CD4-positive, alpha-beta T cell (primary cell): ENCODE measurements at regions not wholly inside any gene's neighbourhood (a gene's known extent, or its start where the extent isn't known, plus 50 kb on each side); places are given as distances from the start of the nearest gene placed in this dataset.
"Not testable (repeated sequence)": the region's sequence is repeated elsewhere in the genome, so short reads cannot be mapped to it uniquely, and the experiment has no call there.

Experiments
- ATAC-seq: fragments of 200-7000 bp; cut with Tn5 transposase; one replicate; pipeline ENCODE4 v1.10.0; 2022; ENCODE audit warnings: mild to moderate bottlenecking; ENCODE audit not compliant: poor library complexity
- CTCF ChIA-PET: fragments of 350-600 bp; sonication (Branson Sonifier 250); formaldehyde crosslinking; loops from one replicate; lab custom pipeline; 2021; ENCODE audit warnings: antibody characterized with exemption, inconsistent platforms; lab: Charles Lee
- POLR2A ChIA-PET: fragments of 350-600 bp; sonication (Branson Sonifier 250); formaldehyde crosslinking; loops from one replicate; lab custom pipeline; 2021; ENCODE audit warnings: antibody characterized with exemption, inconsistent platforms; lab: Charles Lee
- DNase-seq, 14 experiments: peaks; one replicate each; pipeline ENCODE4 v3.0.0-alpha.2; 2013 to 2020; ENCODE audit warnings: mixed read lengths in 2 of 14
- H3K27ac ChIP-seq, 2 donors: one replicate each; pipeline versions ENCODE4 v1.5.1 to v1.7.0; 2013; ENCODE audit warnings: low read length in 2 of 2, low read depth in 1 of 2, mild to moderate bottlenecking in 1 of 2
- H3K27me3 ChIP-seq, 2 experiments: 1 replicate in 1 of 2; 2 replicates in 1 of 2; pipeline versions ENCODE4 v1.6.1 to v1.7.0; 2013; ENCODE audit warnings: low read length in 2 of 2, control low read depth in 1 of 2, mild to moderate bottlenecking in 1 of 2, moderate library complexity in 1 of 2; ENCODE audit not compliant: insufficient read depth in 2 of 2, control insufficient read depth in 1 of 2
- H3K36me3 ChIP-seq: one replicate; pipeline ENCODE4 v1.6.1; 2013; ENCODE audit warnings: low read length, control low read depth; ENCODE audit not compliant: insufficient read depth
- H3K4me1 ChIP-seq: one replicate; pipeline ENCODE4 v1.6.1; 2013; ENCODE audit warnings: low read length, control low read depth; ENCODE audit not compliant: insufficient read depth
- H3K4me3 ChIP-seq: one replicate; pipeline ENCODE4 v1.5.1; 2013; ENCODE audit warnings: mild to moderate bottlenecking, low read length, moderate library complexity
- H3K9me3 ChIP-seq, 2 experiments: 1 replicate in 1 of 2; 2 replicates in 1 of 2; pipeline versions ENCODE4 v1.6.1 to v1.7.0; 2013; ENCODE audit warnings: low read length in 2 of 2, mild to moderate bottlenecking in 2 of 2, control low read depth in 1 of 2, moderate library complexity in 1 of 2; ENCODE audit not compliant: control insufficient read depth in 1 of 2, insufficient read depth in 1 of 2
- H3K27ac Mint-ChIP-seq: one replicate; pipeline ENCODE4 v1.8.0; 2020; ENCODE audit warnings: mixed read lengths
- H3K27me3 Mint-ChIP-seq: one replicate; pipeline ENCODE4 v1.8.0; 2021; ENCODE audit warnings: mixed read lengths
- H3K36me3 Mint-ChIP-seq: one replicate; pipeline ENCODE4 v1.8.0; 2021; ENCODE audit warnings: low read depth, mixed read lengths
- H3K4me1 Mint-ChIP-seq: one replicate; pipeline ENCODE4 v1.8.0; 2021; ENCODE audit warnings: low read depth, mixed read lengths
- H3K4me3 Mint-ChIP-seq: one replicate; pipeline ENCODE4 v1.8.0; 2020; ENCODE audit warnings: mild to moderate bottlenecking, mixed read lengths
- H3K9me3 Mint-ChIP-seq: one replicate; pipeline ENCODE4 v1.8.0; 2020; ENCODE audit warnings: mixed read lengths
- intact Hi-C, 2 experiments: fragments of 100-400 bp; cut with DNase I in 1 of 2; cut with micrococcal nuclease in 1 of 2; formaldehyde crosslinking; loops; one replicate each; pipeline versions ENCODE4 v1.15.1 to v1.9.0; 2023 to 2025; cut with DNase I, micrococcal nuclease
- TF ChIP-seq, protein P1 (sequence below): fragments of 200-600 bp; IDR thresholded peaks from one replicate; pipeline ENCODE4 v1.8.0; 2022; ENCODE audit warnings: antibody characterized with exemption, mild to moderate bottlenecking

DNA sequence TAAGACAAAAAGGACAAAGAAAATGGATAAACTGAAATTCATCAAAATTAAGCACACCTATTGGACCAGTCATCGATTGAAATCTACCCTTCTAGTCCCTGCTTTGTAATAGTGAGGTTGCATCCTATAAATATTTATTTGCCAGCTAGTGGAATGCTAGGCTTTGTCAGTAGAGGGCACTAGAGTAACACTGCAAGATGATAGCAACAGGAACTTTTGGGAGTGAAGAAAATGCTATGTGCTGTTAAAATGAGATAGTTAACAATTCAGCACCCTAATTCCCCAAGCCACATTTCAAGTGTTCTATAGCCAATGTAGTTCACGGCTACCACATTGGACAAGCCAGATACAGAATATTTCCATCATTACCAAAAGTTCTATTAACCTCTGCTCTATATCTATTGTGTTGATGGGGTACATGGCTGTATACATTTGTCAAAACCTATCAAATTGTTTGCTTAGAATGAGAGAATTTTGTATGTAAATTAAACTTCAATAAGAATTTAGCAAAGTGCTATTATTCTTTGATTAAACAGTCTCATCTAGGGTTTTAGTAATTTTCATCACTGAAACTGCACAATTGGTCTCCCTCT lies 69.8 kb downstream of the LSMEM1 start:
- H3K27ac Mint-ChIP-seq, result no peak overlapping the region
- CTCF ChIA-PET, result interaction anchor here (0.6 to 2.0 kb wide), 6 partner anchors 15 to 876 kb away, joined by 3 to 13 read pairs (median 4); no protein-coding TSS in a partner anchor
- H3K36me3 ChIP-seq, result no peaks in the 10 kb centered on the region
- DNase-seq, result peak in 5 of 14 experiments; percentile 2 to 72 (median 66)
- intact Hi-C loops, result loop anchor here (1.0 to 5.0 kb wide), 5 partner anchors 347 to 1160 kb away; no protein-coding TSS in a partner anchor
- no peaks in the 10 kb centered on the region for H3K9me3 Mint-ChIP-seq
- TF ChIP-seq, protein P1, sequence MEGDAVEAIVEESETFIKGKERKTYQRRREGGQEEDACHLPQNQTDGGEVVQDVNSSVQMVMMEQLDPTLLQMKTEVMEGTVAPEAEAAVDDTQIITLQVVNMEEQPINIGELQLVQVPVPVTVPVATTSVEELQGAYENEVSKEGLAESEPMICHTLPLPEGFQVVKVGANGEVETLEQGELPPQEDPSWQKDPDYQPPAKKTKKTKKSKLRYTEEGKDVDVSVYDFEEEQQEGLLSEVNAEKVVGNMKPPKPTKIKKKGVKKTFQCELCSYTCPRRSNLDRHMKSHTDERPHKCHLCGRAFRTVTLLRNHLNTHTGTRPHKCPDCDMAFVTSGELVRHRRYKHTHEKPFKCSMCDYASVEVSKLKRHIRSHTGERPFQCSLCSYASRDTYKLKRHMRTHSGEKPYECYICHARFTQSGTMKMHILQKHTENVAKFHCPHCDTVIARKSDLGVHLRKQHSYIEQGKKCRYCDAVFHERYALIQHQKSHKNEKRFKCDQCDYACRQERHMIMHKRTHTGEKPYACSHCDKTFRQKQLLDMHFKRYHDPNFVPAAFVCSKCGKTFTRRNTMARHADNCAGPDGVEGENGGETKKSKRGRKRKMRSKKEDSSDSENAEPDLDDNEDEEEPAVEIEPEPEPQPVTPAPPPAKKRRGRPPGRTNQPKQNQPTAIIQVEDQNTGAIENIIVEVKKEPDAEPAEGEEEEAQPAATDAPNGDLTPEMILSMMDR, result peak; percentile 81
- no peak overlapping the region for H3K27ac ChIP-seq
- no peaks in the 10 kb centered on the region for H3K4me1 ChIP-seq
- H3K27me3 Mint-ChIP-seq, result peaks cover 14% of the 10 kb centered on the region
- H3K4me3 ChIP-seq, result no peak overlapping the region
- no peak overlapping the region for H3K4me3 Mint-ChIP-seq
- H3K4me1 Mint-ChIP-seq, result no peaks in the 10 kb centered on the region
- POLR2A ChIA-PET, result interaction anchor here (1.0 kb wide), 1 partner anchor 871 kb away, joined by 3 read pairs; no protein-coding TSS in a partner anchor
- peaks cover 0 to 8% of the 10 kb centered on the region in 2 experiments for H3K9me3 ChIP-seq
- ATAC-seq, result peak; percentile 44
- no peaks in the 10 kb centered on the region for H3K36me3 Mint-ChIP-seq
- H3K27me3 ChIP-seq, result peaks cover 5 to 8% of the 10 kb centered on the region in 2 experiments

DNA sequence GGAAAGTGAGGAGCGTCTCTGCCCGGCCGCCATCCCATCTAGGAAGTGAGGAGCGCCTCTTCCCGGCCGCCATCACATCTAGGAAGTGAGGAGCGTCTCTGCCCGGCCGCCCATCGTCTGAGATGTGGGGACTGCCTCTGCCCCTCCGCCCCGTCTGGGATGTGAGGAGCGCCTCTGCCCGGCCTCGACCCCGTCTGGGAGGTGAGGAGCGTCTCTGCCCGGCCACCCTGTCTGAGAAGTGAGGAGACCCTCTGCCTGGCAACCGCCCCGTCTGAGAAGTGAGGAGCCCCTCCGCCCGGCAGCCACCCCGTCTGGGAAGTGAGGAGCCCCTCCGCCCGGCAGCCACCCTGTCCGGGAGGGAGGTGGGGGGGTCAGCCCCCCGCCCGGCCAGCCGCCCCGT lies 70.7 kb downstream of the LSMEM1 start:
- ATAC-seq, result not testable (repeated sequence)

DNA sequence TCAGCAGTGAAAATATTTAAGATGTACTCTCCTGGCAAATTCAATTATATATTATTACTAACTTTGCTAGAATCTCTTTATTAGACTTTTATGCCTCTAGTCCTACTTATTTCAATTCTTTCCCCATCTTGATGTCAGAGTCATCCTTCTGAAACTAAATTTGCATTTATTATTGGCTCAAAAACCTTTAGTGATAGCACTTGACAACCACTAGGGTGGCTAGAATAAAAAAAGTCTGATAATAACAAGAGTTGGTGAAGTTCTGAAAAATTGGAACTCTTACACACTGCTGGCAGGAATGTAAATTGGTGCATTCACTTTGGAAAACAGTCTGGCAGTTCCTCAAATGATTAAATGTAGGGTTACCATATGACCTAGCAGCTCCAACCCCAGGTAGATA lies 73.8 kb downstream of the LSMEM1 start:
- Histone ChIP-seq H3K9me3 (no peaks in the 10 kb centered on the region), H3K27me3 (no peaks in the 10 kb centered on the region), H3K27ac (no peak overlapping the region), H3K4me3 (no peak overlapping the region), H3K4me1 (peaks cover 6% of the 10 kb centered on the region), H3K36me3 (no peaks in the 10 kb centered on the region)
- H3K9me3 Mint-ChIP-seq, result no peaks in the 10 kb centered on the region
- H3K27me3 Mint-ChIP-seq, result no peaks in the 10 kb centered on the region
- no peaks in the 10 kb centered on the region for H3K36me3 Mint-ChIP-seq
- CTCF ChIA-PET, result no interaction called here
- peaks cover 9% of the 10 kb centered on the region for H3K4me1 Mint-ChIP-seq
- ATAC-seq (no peak), DNase-seq (no peak)
- POLR2A ChIA-PET, result no interaction called here
- no peak overlapping the region for H3K4me3 Mint-ChIP-seq
- TF ChIP-seq, protein P1, result no peak
- no peak overlapping the region for H3K27ac Mint-ChIP-seq
- intact Hi-C loops, result loop anchor here in 1 of 2 experiments (5.0 kb wide), 2 partner anchors 343 to 1153 kb away; no protein-coding TSS in a partner anchor

More for the DNA sequence above, 70.7 kb downstream of the LSMEM1 start:
- H3K9me3 Mint-ChIP-seq, H3K4me3 Mint-ChIP-seq, H3K4me1 ChIP-seq, H3K27me3 Mint-ChIP-seq, H3K4me3 ChIP-seq, H3K27ac Mint-ChIP-seq, H3K36me3 ChIP-seq, H3K9me3 ChIP-seq, DNase-seq, H3K4me1 Mint-ChIP-seq, H3K27me3 ChIP-seq, H3K27ac ChIP-seq, H3K36me3 Mint-ChIP-seq, POLR2A ChIA-PET, CTCF ChIA-PET: not testable (repeated sequence)
- intact Hi-C loops, result loop anchor here (2.0 to 5.0 kb wide), 3 partner anchors 346 to 1156 kb away; no protein-coding TSS in a partner anchor
